ENCODE measurements at regions not wholly inside any gene's neighbourhood (a gene's known extent, or its start where the extent isn't known, plus 50 kb on each side); places are given as distances from the start of the nearest gene placed in this dataset.

- DNase-seq = no peak
- intact Hi-C loops (cut with DNase I) = no loop called here
Observed at GRCh38 chr13:77989281-77989680, 70.7 kb upstream of the EDNRB start.

GRCh38 chr13:77988355-77988754 lies 69.7 kb upstream of the EDNRB start:
- no peak for DNase-seq
- intact Hi-C loops (cut with DNase I) = no loop called here

GRCh38 chr13:77986713-77987112 lies 68.1 kb upstream of the EDNRB start:
- DNase-seq = no peak
- intact Hi-C loops (cut with DNase I) = no loop called here

GRCh38 chr13:77985866-77986636 lies 67.4 kb upstream of the EDNRB start:
- intact Hi-C loops (cut with DNase I) = no loop called here
- DNase-seq = no peak

GRCh38 chr13:77981281-77981881 lies 62.8 kb upstream of the EDNRB start:
- no peak for DNase-seq
- intact Hi-C loops (cut with DNase I) = no loop called here

- intact Hi-C loops (cut with DNase I) = no loop called here
- DNase-seq = peak in 3 of 42 donors; percentile 10 to 51 (median 42)
Observed at GRCh38 chr13:77980592-77980991, 62.0 kb upstream of the EDNRB start.

- DNase-seq = no peak
- intact Hi-C loops (cut with DNase I) = no loop called here
Observed at GRCh38 chr13:77979721-77980385, 61.2 kb upstream of the EDNRB start.

- DNase-seq = no peak
- intact Hi-C loops (cut with DNase I) = no loop called here
Observed at GRCh38 chr13:77975358-77976042, 56.9 kb upstream of the EDNRB start.

GRCh38 chr13:77969299-77969698 lies 50.7 kb upstream of the EDNRB start:
- intact Hi-C loops (cut with DNase I) = no loop called here
- DNase-seq = no peak
